Transverse colon (tissue), 4 donors: ENCODE measurements at regions not wholly inside any gene's neighbourhood (a gene's known extent, or its start where the extent isn't known, plus 50 kb on each side); places are given as distances from the start of the nearest gene placed in this dataset.

Experiments
- DNase-seq: peaks from one replicate; pipeline ENCODE4 v3.0.0-alpha.2; 2019
- H3K27ac ChIP-seq, 4 donors: fragments of 200-600 bp; sonication (generic); 2 replicates each; pipeline ENCODE4 v1.5.1; 2016 to 2018; ENCODE audit warnings: inconsistent platforms in 4 of 4
- H3K27me3 ChIP-seq: fragments of 200-600 bp; sonication (generic); 2 replicates; pipeline ENCODE4 v1.5.1; 2017; ENCODE audit warnings: inconsistent platforms
- H3K36me3 ChIP-seq, 4 donors: fragments of 200-600 bp; sonication (generic); 2 replicates each; pipeline ENCODE4 v1.5.1; 2017 to 2019; ENCODE audit warnings: inconsistent platforms in 4 of 4
- H3K4me1 ChIP-seq, 4 donors: fragments of 200-600 bp; sonication (generic); 2 replicates each; pipeline ENCODE4 v1.5.1; 2017 to 2020; ENCODE audit warnings: inconsistent platforms in 4 of 4
- H3K4me3 ChIP-seq, 4 donors: fragments of 200-600 bp; sonication (generic); 1 replicate in 1 of 4; 2 replicates in 3 of 4; pipeline versions ENCODE4 v1.5.1 to v1.6.1; 2017 to 2019; ENCODE audit warnings: inconsistent platforms in 4 of 4
- H3K9me3 ChIP-seq, 2 donors: fragments of 200-600 bp; sonication (generic); 2 replicates each; pipeline ENCODE4 v1.5.1; 2017 to 2019; ENCODE audit warnings: inconsistent platforms in 2 of 2
- CTCF ChIP-seq, 5 experiments: fragments of 200-600 bp in 3 of 5; fragments of 450-650 bp in 2 of 5; sonication (generic) in 3 of 5; IDR thresholded peaks; 1 replicate in 2 of 5; 2 replicates in 3 of 5; pipeline ENCODE4 v1.5.1; 2016 to 2017; ENCODE audit warnings: antibody characterized with exemption in 5 of 5, inconsistent platforms in 3 of 5, mild to moderate bottlenecking in 2 of 5, moderate library complexity in 1 of 5
- EP300 ChIP-seq: sonication (generic); formaldehyde crosslinking; IDR thresholded peaks from one replicate; pipeline ENCODE4 v1.6.1; 2017; ENCODE audit warnings: antibody characterized with exemption, low read depth
- POLR2A ChIP-seq: fragments of 450-650 bp; IDR thresholded peaks from one replicate; pipeline ENCODE4 v1.6.1; 2016; ENCODE audit warnings: antibody characterized with exemption, mild to moderate bottlenecking, moderate library complexity
- POLR2AphosphoS5 ChIP-seq, 3 donors: sonication (generic); formaldehyde crosslinking; IDR thresholded peaks; one replicate each; pipeline ENCODE4 v1.6.1; 2016; ENCODE audit warnings: antibody characterized with exemption in 3 of 3
- WGBS, 2 donors: methylation state at CpG; one replicate each; pipeline ENCODE4 v1.1.5; 2018; ENCODE audit warnings: low coverage in 1 of 2; 5-methylcytosine and 5-hydroxymethylcytosine counted together
- in situ Hi-C, 4 donors: fragments of 200-750 bp; cut with MboI; loops; one replicate each; pipeline versions ENCODE4 v1.15.0 to v1.15.1; 2017; ENCODE audit warnings: low sequenced_read_pairs in 3 of 4, low pct_ligation_motif_present in 1 of 4, low pct_unique_long_range_greater_than_20kb in 1 of 4
- intact Hi-C: fragments of 100-400 bp; cut with DNase I; formaldehyde crosslinking; loops from one replicate; pipeline ENCODE4 v1.15.1; 2023; ENCODE audit warnings: low total_unique reads

- Histone ChIP-seq H3K4me1 (no peaks in the 10 kb centered on the region), H3K9me3 (no peaks in the 10 kb centered on the region), H3K27ac (no peak overlapping the region), H3K36me3 (peaks cover 0 to 4% (median 1%) of the 10 kb centered on the region in 4 donors), H3K4me3 (no peak overlapping the region), H3K27me3 (no peaks in the 10 kb centered on the region)
- intact Hi-C loops = no loop called here
- TF ChIP-seq CTCF (IDR thresholded peaks at IDR 0.05) (no peak), EP300 (no peak)
- in situ Hi-C loops = no loop called here
- DNase-seq = no peak
- 54 to 68% methylated on average over 1 of the region's 1 CpG for WGBS, 2 donors
Measured at GRCh38 chr6:144820270-144820669, 535.1 kb downstream of the UTRN start.

GRCh38 chr6:144823131-144823530 lies 538.0 kb downstream of the UTRN start:
- WGBS, 2 donors = 69 to 81% methylated on average over 4 of the region's 4 CpGs
- peaks cover 0 to 4% (median 1%) of the 10 kb centered on the region in 4 donors for H3K36me3 ChIP-seq
- H3K27ac ChIP-seq = no peak overlapping the region
- no peak overlapping the region for H3K4me3 ChIP-seq
- DNase-seq = no peak
- no peaks in the 10 kb centered on the region for H3K9me3 ChIP-seq
- TF ChIP-seq EP300 = no peak
- no peak for TF ChIP-seq POLR2AphosphoS5 (IDR thresholded peaks at IDR 0.05)
- no peak for TF ChIP-seq POLR2A
- intact Hi-C loops = no loop called here
- in situ Hi-C loops = no loop called here
- no peaks in the 10 kb centered on the region for H3K27me3 ChIP-seq
- H3K4me1 ChIP-seq = no peaks in the 10 kb centered on the region

GRCh38 chr6:144824018-144824417 lies 538.9 kb downstream of the UTRN start:
- intact Hi-C loops = no loop called here
- TF ChIP-seq POLR2AphosphoS5 (IDR thresholded peaks at IDR 0.05) (no peak), CTCF (IDR thresholded peaks at IDR 0.05) (no peak), EP300 (no peak), POLR2A (no peak)
- H3K36me3 ChIP-seq = peaks cover 0 to 4% (median 2%) of the 10 kb centered on the region in 4 donors
- H3K4me1 ChIP-seq = no peaks in the 10 kb centered on the region
- no peak overlapping the region for H3K27ac ChIP-seq
- DNase-seq = no peak
- H3K27me3 ChIP-seq = no peaks in the 10 kb centered on the region
- in situ Hi-C loops = no loop called here
- no peaks in the 10 kb centered on the region for H3K9me3 ChIP-seq
- H3K4me3 ChIP-seq = no peak overlapping the region

GRCh38 chr6:144834426-144835038 lies 549.4 kb downstream of the UTRN start:
- Histone ChIP-seq H3K36me3 (peaks cover 0 to 36% (median 10%) of the 10 kb centered on the region in 4 donors), H3K4me1 (no peaks in the 10 kb centered on the region), H3K4me3 (no peak overlapping the region), H3K27me3 (no peaks in the 10 kb centered on the region), H3K9me3 (no peaks in the 10 kb centered on the region), H3K27ac (no peak overlapping the region)
- intact Hi-C loops (no loop called here), in situ Hi-C loops (no loop called here)
- TF ChIP-seq POLR2A (no peak), EP300 (no peak), CTCF (IDR thresholded peaks at IDR 0.05) (no peak), POLR2AphosphoS5 (IDR thresholded peaks at IDR 0.05) (no peak)
- WGBS, 2 donors = 81 to 88% methylated on average over 4 to 6 of the region's 6 CpGs
- DNase-seq = no peak
